Activated T-helper 17 cell treated with anti-CD3 and anti-CD28 coated beads, Interleukin-2, amount 50 U/mL, for 72 hours (primary cell): ENCODE measurements at regions not wholly inside any gene's neighbourhood (a gene's known extent, or its start where the extent isn't known, plus 50 kb on each side); places are given as distances from the start of the nearest gene placed in this dataset.

Experiments
- ATAC-seq: fragments of 150-1000 bp; cut with Tn5 transposase; replicated peaks from 2 replicates; pipeline ENCODE4 v1.10.0; 2021; ENCODE audit warnings: mild to moderate bottlenecking, moderate library complexity
- H3K27ac Mint-ChIP-seq: one replicate; pipeline ENCODE4 v1.8.0; 2022; ENCODE audit warnings: mixed read lengths
- H3K27me3 Mint-ChIP-seq: one replicate; pipeline ENCODE4 v1.8.0; 2022; ENCODE audit warnings: mixed read lengths
- H3K36me3 Mint-ChIP-seq: one replicate; pipeline ENCODE4 v1.8.0; 2022; ENCODE audit warnings: low read depth, mild to moderate bottlenecking, mixed read lengths
- H3K4me1 Mint-ChIP-seq: one replicate; pipeline ENCODE4 v1.8.0; 2022; ENCODE audit warnings: mixed read lengths
- H3K4me3 Mint-ChIP-seq: one replicate; pipeline ENCODE4 v1.8.0; 2022; ENCODE audit warnings: mild to moderate bottlenecking, mixed read lengths
- H3K9me3 Mint-ChIP-seq: one replicate; pipeline ENCODE4 v1.8.0; 2022; ENCODE audit warnings: mixed read lengths

- H3K27me3 Mint-ChIP-seq, result no peaks in the 10 kb centered on the region
- H3K4me3 Mint-ChIP-seq, result no peak overlapping the region
- H3K4me1 Mint-ChIP-seq, result no peaks in the 10 kb centered on the region
- no peak overlapping the region for H3K27ac Mint-ChIP-seq
- H3K36me3 Mint-ChIP-seq, result no peaks in the 10 kb centered on the region
- H3K9me3 Mint-ChIP-seq, result no peaks in the 10 kb centered on the region
- ATAC-seq, result no peak
Measured at GRCh38 chr5:109594217-109594616, 95.5 kb upstream of the MAN2A1 start.

- Mint-ChIP-seq H3K27me3 (no peaks in the 10 kb centered on the region), H3K9me3 (no peaks in the 10 kb centered on the region), H3K36me3 (no peaks in the 10 kb centered on the region), H3K4me3 (no peak overlapping the region), H3K4me1 (no peaks in the 10 kb centered on the region), H3K27ac (no peak overlapping the region)
- ATAC-seq, result no peak
Measured at GRCh38 chr5:109590799-109591198, 98.9 kb upstream of the MAN2A1 start.

GRCh38 chr5:109589986-109590385 is 99.7 kb upstream of the MAN2A1 start:
- no peaks in the 10 kb centered on the region for H3K36me3 Mint-ChIP-seq
- no peak overlapping the region for H3K27ac Mint-ChIP-seq
- no peaks in the 10 kb centered on the region for H3K9me3 Mint-ChIP-seq
- no peaks in the 10 kb centered on the region for H3K4me1 Mint-ChIP-seq
- H3K4me3 Mint-ChIP-seq, result no peak overlapping the region
- no peak for ATAC-seq
- H3K27me3 Mint-ChIP-seq, result no peaks in the 10 kb centered on the region

GRCh38 chr5:109589239-109589638 is 100.5 kb upstream of the MAN2A1 start:
- Mint-ChIP-seq H3K4me1 (no peaks in the 10 kb centered on the region), H3K27me3 (peaks cover under 1% of the 10 kb centered on the region), H3K4me3 (no peak overlapping the region), H3K9me3 (no peaks in the 10 kb centered on the region), H3K36me3 (no peaks in the 10 kb centered on the region), H3K27ac (no peak overlapping the region)
- ATAC-seq, result no peak

- no peak overlapping the region for H3K27ac Mint-ChIP-seq
- H3K9me3 Mint-ChIP-seq, result no peaks in the 10 kb centered on the region
- H3K36me3 Mint-ChIP-seq, result no peaks in the 10 kb centered on the region
- ATAC-seq, result no peak
- peaks cover 4% of the 10 kb centered on the region for H3K27me3 Mint-ChIP-seq
- no peaks in the 10 kb centered on the region for H3K4me1 Mint-ChIP-seq
- H3K4me3 Mint-ChIP-seq, result no peak overlapping the region
Measured at GRCh38 chr5:109588281-109589035, 101.3 kb upstream of the MAN2A1 start.

- no peaks in the 10 kb centered on the region for H3K36me3 Mint-ChIP-seq
- no peak overlapping the region for H3K27ac Mint-ChIP-seq
- H3K27me3 Mint-ChIP-seq, result peaks cover 8% of the 10 kb centered on the region
- no peaks in the 10 kb centered on the region for H3K4me1 Mint-ChIP-seq
- no peaks in the 10 kb centered on the region for H3K9me3 Mint-ChIP-seq
- ATAC-seq, result no peak
- H3K4me3 Mint-ChIP-seq, result no peak overlapping the region
Measured at GRCh38 chr5:109584986-109585599, 104.6 kb upstream of the MAN2A1 start.

- Mint-ChIP-seq H3K9me3 (no peaks in the 10 kb centered on the region), H3K27ac (no peak overlapping the region), H3K4me3 (no peak overlapping the region), H3K36me3 (no peaks in the 10 kb centered on the region), H3K27me3 (peaks cover 15% of the 10 kb centered on the region), H3K4me1 (no peaks in the 10 kb centered on the region)
- no peak for ATAC-seq
Measured at GRCh38 chr5:109580225-109580624, 109.5 kb upstream of the MAN2A1 start.

- Mint-ChIP-seq H3K27me3 (peaks cover 10% of the 10 kb centered on the region), H3K4me3 (no peak overlapping the region), H3K36me3 (no peaks in the 10 kb centered on the region), H3K9me3 (no peaks in the 10 kb centered on the region), H3K27ac (no peak overlapping the region), H3K4me1 (no peaks in the 10 kb centered on the region)
- no peak for ATAC-seq
Measured at GRCh38 chr5:109575506-109575905, 114.2 kb upstream of the MAN2A1 start.

GRCh38 chr5:109574985-109575384 is 114.7 kb upstream of the MAN2A1 start:
- ATAC-seq, result peak; percentile 35
- Mint-ChIP-seq H3K27ac (no peak overlapping the region), H3K36me3 (no peaks in the 10 kb centered on the region), H3K27me3 (peaks cover 10% of the 10 kb centered on the region), H3K4me3 (no peak overlapping the region), H3K4me1 (no peaks in the 10 kb centered on the region), H3K9me3 (no peaks in the 10 kb centered on the region)

GRCh38 chr5:109573766-109574165 is 116.0 kb upstream of the MAN2A1 start:
- no peaks in the 10 kb centered on the region for H3K9me3 Mint-ChIP-seq
- H3K27me3 Mint-ChIP-seq, result peaks cover 10% of the 10 kb centered on the region
- no peak for ATAC-seq
- no peak overlapping the region for H3K27ac Mint-ChIP-seq
- no peak overlapping the region for H3K4me3 Mint-ChIP-seq
- H3K4me1 Mint-ChIP-seq, result no peaks in the 10 kb centered on the region
- no peaks in the 10 kb centered on the region for H3K36me3 Mint-ChIP-seq

GRCh38 chr5:109573256-109573655 is 116.5 kb upstream of the MAN2A1 start:
- Mint-ChIP-seq H3K27me3 (peaks cover 10% of the 10 kb centered on the region), H3K4me1 (no peaks in the 10 kb centered on the region), H3K36me3 (no peaks in the 10 kb centered on the region), H3K9me3 (no peaks in the 10 kb centered on the region), H3K4me3 (no peak overlapping the region), H3K27ac (no peak overlapping the region)
- ATAC-seq, result no peak

GRCh38 chr5:109571785-109572184 is 117.9 kb upstream of the MAN2A1 start:
- H3K27me3 Mint-ChIP-seq, result peaks cover 4% of the 10 kb centered on the region
- H3K9me3 Mint-ChIP-seq, result no peaks in the 10 kb centered on the region
- H3K27ac Mint-ChIP-seq, result no peak overlapping the region
- no peaks in the 10 kb centered on the region for H3K36me3 Mint-ChIP-seq
- H3K4me1 Mint-ChIP-seq, result no peaks in the 10 kb centered on the region
- ATAC-seq, result no peak
- H3K4me3 Mint-ChIP-seq, result no peak overlapping the region

GRCh38 chr5:109570362-109570874 is 119.3 kb upstream of the MAN2A1 start:
- peaks cover 7% of the 10 kb centered on the region for H3K27me3 Mint-ChIP-seq
- H3K4me1 Mint-ChIP-seq, result no peaks in the 10 kb centered on the region
- no peak for ATAC-seq
- no peaks in the 10 kb centered on the region for H3K9me3 Mint-ChIP-seq
- no peak overlapping the region for H3K4me3 Mint-ChIP-seq
- H3K36me3 Mint-ChIP-seq, result no peaks in the 10 kb centered on the region
- no peak overlapping the region for H3K27ac Mint-ChIP-seq

- ATAC-seq, result no peak
- Mint-ChIP-seq H3K27ac (no peak overlapping the region), H3K4me1 (no peaks in the 10 kb centered on the region), H3K4me3 (no peak overlapping the region), H3K27me3 (peaks cover 7% of the 10 kb centered on the region), H3K36me3 (no peaks in the 10 kb centered on the region), H3K9me3 (no peaks in the 10 kb centered on the region)
Measured at GRCh38 chr5:109567374-109568044, 122.2 kb upstream of the MAN2A1 start.

- H3K27ac Mint-ChIP-seq, result no peak overlapping the region
- H3K36me3 Mint-ChIP-seq, result no peaks in the 10 kb centered on the region
- no peaks in the 10 kb centered on the region for H3K9me3 Mint-ChIP-seq
- no peak for ATAC-seq
- no peak overlapping the region for H3K4me3 Mint-ChIP-seq
- H3K27me3 Mint-ChIP-seq, result peaks cover 5% of the 10 kb centered on the region
- no peaks in the 10 kb centered on the region for H3K4me1 Mint-ChIP-seq
Measured at GRCh38 chr5:109566361-109566760, 123.4 kb upstream of the MAN2A1 start.
